ENCODE measurements at regions not wholly inside any gene's neighbourhood (a gene's known extent, or its start where the extent isn't known, plus 50 kb on each side); places are given as distances from the start of the nearest gene placed in this dataset.

GRCh38 chr10:8975535-8975934 lies 921.0 kb downstream of the GATA3 start:
- Histone ChIP-seq H3K27ac (ENCODE audit: insufficient read depth, low read depth, low read length) (no peak overlapping the region), H3K4me2 (ENCODE audit: insufficient read depth, low read length) (no peak overlapping the region), H3K79me2 (ENCODE audit: control insufficient read depth, insufficient read depth, low read length) (no peaks in the 10 kb centered on the region), H2AFZ (ENCODE audit: low read depth, low read length) (no peak overlapping the region), H3K27me3 (ENCODE audit: control insufficient read depth in 2 of 2, insufficient read depth in 2 of 2, low read length in 2 of 2) (no peaks in the 10 kb centered on the region), H3K9me3 (replicated peaks; ENCODE audit: control insufficient read depth, insufficient read depth, low read length) (no peaks in the 10 kb centered on the region), H3K4me1 (ENCODE audit: control insufficient read depth, extremely low read depth, insufficient read depth, low read length) (no peaks in the 10 kb centered on the region), H3K9ac (replicated peaks; ENCODE audit: extremely low read depth, insufficient read depth, low read length) (no peak overlapping the region), H3K36me3 (ENCODE audit: control insufficient read depth in 2 of 2, extremely low read depth in 1 of 2, insufficient read depth in 2 of 2, low read length in 2 of 2) (no peaks in the 10 kb centered on the region), H3K9me1 (replicated peaks; ENCODE audit: control insufficient read depth, extremely low read depth, insufficient read depth, low read length) (no peaks in the 10 kb centered on the region), H4K20me1 (replicated peaks; ENCODE audit: control insufficient read depth, extremely low read depth, insufficient read depth, low read length) (no peaks in the 10 kb centered on the region), H3K4me3 (replicated peaks in 1 of 3; ENCODE audit: insufficient read depth in 1 of 3, low read depth in 1 of 3, low read length in 3 of 3) (no peak overlapping the region)
- ChIA-PET CTCF (no interaction called here), POLR2A (no interaction called here)
- TF ChIP-seq POLR2AphosphoS5 (IDR thresholded peaks at IDR 0.05; ENCODE audit: insufficient read depth, low read depth, low read length) (no peak), FOS (IDR thresholded peaks at IDR 0.05; ENCODE audit: borderline replicate concordance, insufficient read depth, low read length) (no peak), MYC (IDR thresholded peaks at IDR 0.05; ENCODE audit: low read depth, low read length) (no peak), JUN (IDR thresholded peaks at IDR 0.05; ENCODE audit: borderline replicate concordance, insufficient read depth, insufficient read length, low read depth) (no peak), MAX (IDR thresholded peaks at IDR 0.05; ENCODE audit: insufficient read depth, insufficient read length) (no peak), EZH2 (IDR thresholded peaks at IDR 0.05; ENCODE audit: borderline replicate concordance, low read depth, low read length, severe bottlenecking) (no peak), POLR2A (IDR thresholded peaks at IDR 0.05; ENCODE audit: low read depth, low read length) (no peak), GATA2 (IDR thresholded peaks at IDR 0.05; ENCODE audit: insufficient read depth, insufficient read length, low read depth, low read length) (no peak), CTCF (IDR thresholded peaks at IDR 0.05; ENCODE audit: extremely low read depth in 1 of 2, insufficient read depth in 1 of 2, low read depth in 1 of 2, low read length in 2 of 2) (no peak)
- DNase-seq (ENCODE audit: low read depth, low spot score) = no peak
- no peak for FAIRE-seq
- dilution Hi-C loops (cut with MboI; ENCODE audit: extremely low pct_ligation_motif_present, low sequenced_read_pairs) = no loop called here
- no TSS peak for BruUV-seq (replicated peaks)
- intact Hi-C loops (cut with micrococcal nuclease) = no loop called here

Data from endothelial cell of umbilical vein (primary cell).